B cell (primary cell): ENCODE measurements at regions not wholly inside any gene's neighbourhood (a gene's known extent, or its start where the extent isn't known, plus 50 kb on each side); places are given as distances from the start of the nearest gene placed in this dataset.

Experiments used
- ATAC-seq: fragments of 200-7000 bp; cut with Tn5 transposase; one replicate; pipeline ENCODE4 v1.10.0; 2021; ENCODE audit warnings: low read depth, mild to moderate bottlenecking, moderate number of reproducible peaks, moderate library complexity
- CTCF ChIA-PET: fragments of 350-600 bp; sonication (Branson Sonifier 250); formaldehyde crosslinking; loops from one replicate; lab custom pipeline; 2021; ENCODE audit warnings: antibody characterized with exemption, inconsistent platforms; lab: Charles Lee
- POLR2A ChIA-PET: fragments of 350-600 bp; sonication (Branson Sonifier 250); formaldehyde crosslinking; loops from one replicate; lab custom pipeline; 2021; ENCODE audit warnings: antibody characterized with exemption; lab: Charles Lee
- DNase-seq: peaks from one replicate; pipeline ENCODE4 v3.0.0; 2013
- H2AFZ ChIP-seq: 2 replicates; pipeline ENCODE4 v1.6.1; 2012; ENCODE audit warnings: mild to moderate bottlenecking, low read depth, low read length; ENCODE audit not compliant: insufficient read depth, poor library complexity, severe bottlenecking
- H3K27ac ChIP-seq, 2 donors: 1 replicate in 1 of 2; 2 replicates in 1 of 2; pipeline ENCODE4 v1.5.1; 2012 to 2013; ENCODE audit warnings: low read length in 2 of 2, mild to moderate bottlenecking in 2 of 2, moderate library complexity in 1 of 2
- H3K27me3 ChIP-seq, 4 experiments: fragments of 200-600 bp in 1 of 4; sonication (generic) in 1 of 4; replicated peaks in 1 of 4; 1 replicate in 2 of 4; 2 replicates in 2 of 4; pipeline versions ENCODE4 v1.6.1 to v1.7.0; 2013 to 2016; ENCODE audit warnings: low read length in 3 of 4, mild to moderate bottlenecking in 2 of 4, mixed read lengths in 1 of 4, moderate library complexity in 1 of 4; ENCODE audit not compliant: insufficient read depth in 4 of 4, control insufficient read depth in 3 of 4; ENCODE audit errors: control extremely low read depth in 1 of 4
- H3K36me3 ChIP-seq, 2 experiments: replicated peaks in 1 of 2; 1 replicate in 1 of 2; 2 replicates in 1 of 2; pipeline versions ENCODE4 v1.6.1 to v1.7.1; 2013; ENCODE audit warnings: low read length in 1 of 2; ENCODE audit not compliant: insufficient read depth in 2 of 2, control insufficient read depth in 1 of 2; ENCODE audit errors: control extremely low read depth in 1 of 2, extremely low read depth in 1 of 2
- H3K4me1 ChIP-seq, 2 donors: fragments of 200-600 bp in 1 of 2; sonication (generic) in 1 of 2; 1 replicate in 1 of 2; 2 replicates in 1 of 2; pipeline versions ENCODE4 v1.5.1 to v1.6.1; 2013 to 2017; ENCODE audit warnings: low read length in 2 of 2; ENCODE audit not compliant: control insufficient read depth in 2 of 2, insufficient read depth in 2 of 2
- H3K4me2 ChIP-seq: replicated peaks from 2 replicates; pipeline ENCODE3; 2012; ENCODE audit warnings: mild to moderate bottlenecking, low read depth, low read length; ENCODE audit not compliant: poor library complexity, severe bottlenecking
- H3K4me3 ChIP-seq, 5 experiments: fragments of 200-600 bp in 1 of 5; sonication (generic) in 1 of 5; 1 replicate in 3 of 5; 2 replicates in 2 of 5; pipeline versions ENCODE4 v1.5.1 to v1.7.0; 2011 to 2016; ENCODE audit warnings: low read length in 4 of 5, mild to moderate bottlenecking in 4 of 5, low read depth in 2 of 5, control low read depth in 1 of 5, moderate library complexity in 1 of 5; ENCODE audit not compliant: insufficient read depth in 1 of 5; ENCODE audit errors: control extremely low read depth in 1 of 5, extremely low read depth in 1 of 5
- H3K79me2 ChIP-seq: fragments of 200-600 bp; sonication (generic); one replicate; pipeline ENCODE4 v1.6.0; 2016; ENCODE audit warnings: low read length; ENCODE audit not compliant: control insufficient read depth, insufficient read depth
- H3K9ac ChIP-seq: fragments of 200-600 bp; sonication (generic); 2 replicates; pipeline ENCODE4 v1.6.1; 2017; ENCODE audit warnings: mild to moderate bottlenecking, low read length, moderate library complexity
- H3K9me3 ChIP-seq, 3 donors: one replicate each; pipeline versions ENCODE4 v1.6.1 to v1.7.1; 2013; ENCODE audit warnings: low read length in 2 of 3; ENCODE audit not compliant: control insufficient read depth in 2 of 3, insufficient read depth in 1 of 3; ENCODE audit errors: control extremely low read depth in 1 of 3
- H4K20me1 ChIP-seq: 2 replicates; pipeline ENCODE4 v1.6.0; 2012; ENCODE audit warnings: mild to moderate bottlenecking, low read length; ENCODE audit not compliant: insufficient read depth, control insufficient read depth, poor library complexity, severe bottlenecking
- H3K27ac Mint-ChIP-seq: one replicate; pipeline ENCODE4 v1.8.0; 2021; ENCODE audit warnings: mixed read lengths
- H3K27me3 Mint-ChIP-seq: one replicate; pipeline ENCODE4 v1.8.0; 2021; ENCODE audit warnings: mixed read lengths
- H3K4me1 Mint-ChIP-seq: one replicate; pipeline ENCODE4 v1.8.0; 2021; ENCODE audit warnings: mixed read lengths
- H3K4me3 Mint-ChIP-seq: one replicate; pipeline ENCODE4 v1.8.0; 2021; ENCODE audit warnings: mixed read lengths
- H3K9me3 Mint-ChIP-seq: one replicate; pipeline ENCODE4 v1.8.0; 2022; ENCODE audit warnings: mixed read lengths; ENCODE audit not compliant: insufficient read depth
- EZH2 ChIP-seq: IDR thresholded peaks from 2 replicates; pipeline ENCODE4 v1.6.1; 2012; ENCODE audit warnings: borderline replicate concordance, low read depth, mild to moderate bottlenecking, moderate library complexity, low read length; ENCODE audit not compliant: insufficient read depth, poor library complexity, severe bottlenecking
- WGBS: methylation state at CpG from one replicate; pipeline ENCODE4 v1.1.5; 2013; ENCODE audit warnings: missing lambda C conversion rate; ENCODE audit not compliant: insufficient coverage; 5-methylcytosine and 5-hydroxymethylcytosine counted together
- intact Hi-C: fragments of 100-400 bp; cut with micrococcal nuclease; formaldehyde crosslinking; loops from one replicate; pipeline ENCODE4 v1.10.0; 2022
- TF ChIP-seq, protein P1 (sequence below): fragments of 200-600 bp; IDR thresholded peaks from one replicate; pipeline ENCODE4 v1.8.0; 2022; ENCODE audit warnings: antibody characterized with exemption, mild to moderate bottlenecking

DNA sequence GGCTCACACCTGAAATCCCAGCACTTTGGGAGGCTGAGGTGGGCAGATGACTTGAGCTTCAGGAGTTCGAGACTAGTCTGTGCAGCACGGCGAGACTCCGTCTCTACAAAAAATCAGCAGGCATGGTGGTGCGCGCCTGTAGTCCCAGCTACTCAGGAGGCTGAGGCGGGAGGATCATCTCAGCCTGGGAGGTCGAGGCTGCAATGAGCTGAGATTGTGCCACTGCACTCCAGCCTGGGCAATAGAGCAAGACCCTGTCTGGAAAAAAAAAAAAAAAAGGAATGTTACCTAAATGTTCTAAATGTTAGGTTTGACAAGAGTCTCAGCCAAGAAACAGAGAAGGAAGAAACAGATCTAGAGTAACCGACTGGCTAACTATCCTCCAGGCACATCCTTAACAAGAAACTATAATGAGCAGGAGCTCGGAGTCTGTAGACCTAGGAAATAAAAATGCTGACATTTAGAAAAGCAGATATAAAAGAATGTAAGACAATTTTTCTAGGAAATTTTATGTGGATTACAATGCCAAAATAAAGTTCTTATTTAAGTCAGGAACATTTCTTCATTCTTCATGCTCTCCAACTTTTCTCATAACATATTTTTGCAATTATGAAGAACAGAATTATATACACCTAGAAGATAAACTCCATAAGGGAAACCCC is 166.6 kb upstream of the TBCA start:
- intact Hi-C loops, result no loop called here
- Histone ChIP-seq H3K27me3 (peaks cover 0 to 4% (median 3%) of the 10 kb centered on the region in 4 experiments), H3K9me3 (peaks cover 0 to 6% (median 0%) of the 10 kb centered on the region in 3 donors), H3K36me3 (no peaks in the 10 kb centered on the region), H3K4me1 (peaks cover under 1 to 3% of the 10 kb centered on the region in 2 donors), H3K4me3 (no peak overlapping the region), H2AFZ (no peak overlapping the region), H3K27ac (no peak overlapping the region), H3K4me2 (no peak overlapping the region), H3K79me2 (no peaks in the 10 kb centered on the region), H3K9ac (no peak overlapping the region), H4K20me1 (no peaks in the 10 kb centered on the region)
- peaks cover 7% of the 10 kb centered on the region for H3K4me1 Mint-ChIP-seq
- peaks cover 12% of the 10 kb centered on the region for H3K27me3 Mint-ChIP-seq
- no peak overlapping the region for H3K4me3 Mint-ChIP-seq
- H3K27ac Mint-ChIP-seq, result no peak overlapping the region
- POLR2A ChIA-PET, result interaction anchor here (0.7 kb wide), 2 partner anchors 602 to 776 kb away, joined by 5 to 6 read pairs; no protein-coding TSS in a partner anchor
- CTCF ChIA-PET, result no interaction called here
- H3K9me3 Mint-ChIP-seq, result no peaks in the 10 kb centered on the region
- ATAC-seq (no peak), DNase-seq (no peak)
- 90% methylated on average over 8 of the region's 10 CpGs for WGBS
- TF ChIP-seq, protein P1, sequence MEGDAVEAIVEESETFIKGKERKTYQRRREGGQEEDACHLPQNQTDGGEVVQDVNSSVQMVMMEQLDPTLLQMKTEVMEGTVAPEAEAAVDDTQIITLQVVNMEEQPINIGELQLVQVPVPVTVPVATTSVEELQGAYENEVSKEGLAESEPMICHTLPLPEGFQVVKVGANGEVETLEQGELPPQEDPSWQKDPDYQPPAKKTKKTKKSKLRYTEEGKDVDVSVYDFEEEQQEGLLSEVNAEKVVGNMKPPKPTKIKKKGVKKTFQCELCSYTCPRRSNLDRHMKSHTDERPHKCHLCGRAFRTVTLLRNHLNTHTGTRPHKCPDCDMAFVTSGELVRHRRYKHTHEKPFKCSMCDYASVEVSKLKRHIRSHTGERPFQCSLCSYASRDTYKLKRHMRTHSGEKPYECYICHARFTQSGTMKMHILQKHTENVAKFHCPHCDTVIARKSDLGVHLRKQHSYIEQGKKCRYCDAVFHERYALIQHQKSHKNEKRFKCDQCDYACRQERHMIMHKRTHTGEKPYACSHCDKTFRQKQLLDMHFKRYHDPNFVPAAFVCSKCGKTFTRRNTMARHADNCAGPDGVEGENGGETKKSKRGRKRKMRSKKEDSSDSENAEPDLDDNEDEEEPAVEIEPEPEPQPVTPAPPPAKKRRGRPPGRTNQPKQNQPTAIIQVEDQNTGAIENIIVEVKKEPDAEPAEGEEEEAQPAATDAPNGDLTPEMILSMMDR, result no peak
- TF ChIP-seq EZH2, result no peak
